Neuron (in vitro differentiated cells): ENCODE measurements at regions not wholly inside any gene's neighbourhood (a gene's known extent, or its start where the extent isn't known, plus 50 kb on each side); places are given as distances from the start of the nearest gene placed in this dataset.
A peak's percentile ranks its signal among the peaks of the same experiment; 100 is the strongest.
"Not testable (repeated sequence)": the region's sequence is repeated elsewhere in the genome, so short reads cannot be mapped to it uniquely, and the experiment has no call there.

ENCODE experiments used
- H2AFZ ChIP-seq: one replicate; pipeline ENCODE4 v1.6.1; 2013; ENCODE audit warnings: low read depth, mild to moderate bottlenecking, inconsistent platforms, low read length, moderate library complexity
- H3K27me3 ChIP-seq: one replicate; pipeline ENCODE4 v1.6.1; 2013; ENCODE audit warnings: low read length; ENCODE audit not compliant: insufficient read depth
- H3K36me3 ChIP-seq: one replicate; pipeline ENCODE4 v1.6.1; 2013; ENCODE audit warnings: low read length; ENCODE audit not compliant: insufficient read depth
- H3K4me1 ChIP-seq: one replicate; pipeline ENCODE4 v1.6.1; 2013; ENCODE audit warnings: low read length; ENCODE audit not compliant: insufficient read depth
- H3K4me3 ChIP-seq: 2 replicates; pipeline ENCODE4 v1.5.1; 2013; ENCODE audit warnings: mild to moderate bottlenecking, low read length, moderate library complexity
- H3K9me3 ChIP-seq: one replicate; pipeline ENCODE4 v1.6.1; 2013; ENCODE audit warnings: low read length

- Histone ChIP-seq H3K9me3 (peaks cover 3% of the 10 kb centered on the region), H3K4me3 (no peak overlapping the region), H3K27me3 (no peaks in the 10 kb centered on the region), H2AFZ (no peak overlapping the region), H3K36me3 (no peaks in the 10 kb centered on the region), H3K4me1 (peaks cover 12% of the 10 kb centered on the region)
Measured at GRCh38 chr13:80835902-80836301, 495.0 kb upstream of the SPRY2 start.

- no peak overlapping the region for H3K4me3 ChIP-seq
- no peaks in the 10 kb centered on the region for H3K36me3 ChIP-seq
- no peak overlapping the region for H2AFZ ChIP-seq
- no peaks in the 10 kb centered on the region for H3K27me3 ChIP-seq
- H3K4me1 ChIP-seq, result peaks cover 5% of the 10 kb centered on the region
- H3K9me3 ChIP-seq, result no peaks in the 10 kb centered on the region
Measured at GRCh38 chr13:80830431-80830830, 489.5 kb upstream of the SPRY2 start.

- Histone ChIP-seq H3K9me3 (no peaks in the 10 kb centered on the region), H3K4me3 (no peak overlapping the region), H3K4me1 (no peaks in the 10 kb centered on the region), H2AFZ (no peak overlapping the region), H3K27me3 (no peaks in the 10 kb centered on the region), H3K36me3 (no peaks in the 10 kb centered on the region)
Measured at GRCh38 chr13:80828759-80829158, 487.8 kb upstream of the SPRY2 start.

DNA sequence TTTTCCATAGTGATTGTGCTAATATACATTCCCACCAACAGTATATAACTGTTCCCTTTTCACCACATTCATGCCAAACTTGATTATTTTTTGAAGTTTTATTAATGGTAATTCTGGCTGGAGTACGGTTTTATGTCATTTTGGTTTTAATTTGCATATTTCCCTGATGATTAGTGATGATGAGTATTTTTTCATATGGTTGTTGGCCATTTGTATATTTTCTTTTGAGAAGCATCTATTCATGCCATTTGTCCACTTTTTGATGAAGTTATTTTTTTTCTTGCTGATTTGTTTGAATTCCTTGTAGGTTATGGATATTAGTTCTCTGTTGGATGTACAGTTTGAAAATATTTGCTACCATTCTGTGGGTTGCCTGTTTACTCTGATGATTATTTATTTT is 484.4 kb upstream of the SPRY2 start:
- Histone ChIP-seq H3K36me3 (no peaks in the 10 kb centered on the region), H3K4me3 (no peak overlapping the region), H3K9me3 (no peaks in the 10 kb centered on the region), H3K27me3 (no peaks in the 10 kb centered on the region), H3K4me1 (no peaks in the 10 kb centered on the region), H2AFZ (no peak overlapping the region)

GRCh38 chr13:80824229-80824628 is 483.3 kb upstream of the SPRY2 start:
- Histone ChIP-seq H3K4me1 (no peaks in the 10 kb centered on the region), H3K36me3 (no peaks in the 10 kb centered on the region), H3K9me3 (no peaks in the 10 kb centered on the region), H3K4me3 (no peak overlapping the region), H3K27me3 (no peaks in the 10 kb centered on the region), H2AFZ (no peak overlapping the region)

- no peaks in the 10 kb centered on the region for H3K9me3 ChIP-seq
- no peaks in the 10 kb centered on the region for H3K4me1 ChIP-seq
- H3K4me3 ChIP-seq, result no peak overlapping the region
- no peaks in the 10 kb centered on the region for H3K27me3 ChIP-seq
- H2AFZ ChIP-seq, result no peak overlapping the region
- no peaks in the 10 kb centered on the region for H3K36me3 ChIP-seq
Measured at GRCh38 chr13:80823472-80823871, 482.5 kb upstream of the SPRY2 start.

- H2AFZ ChIP-seq, result no peak overlapping the region
- H3K4me3 ChIP-seq, result no peak overlapping the region
- H3K9me3 ChIP-seq, result no peaks in the 10 kb centered on the region
- no peaks in the 10 kb centered on the region for H3K27me3 ChIP-seq
- H3K36me3 ChIP-seq, result no peaks in the 10 kb centered on the region
- no peaks in the 10 kb centered on the region for H3K4me1 ChIP-seq
Measured at GRCh38 chr13:80821466-80821865, 480.5 kb upstream of the SPRY2 start.

DNA sequence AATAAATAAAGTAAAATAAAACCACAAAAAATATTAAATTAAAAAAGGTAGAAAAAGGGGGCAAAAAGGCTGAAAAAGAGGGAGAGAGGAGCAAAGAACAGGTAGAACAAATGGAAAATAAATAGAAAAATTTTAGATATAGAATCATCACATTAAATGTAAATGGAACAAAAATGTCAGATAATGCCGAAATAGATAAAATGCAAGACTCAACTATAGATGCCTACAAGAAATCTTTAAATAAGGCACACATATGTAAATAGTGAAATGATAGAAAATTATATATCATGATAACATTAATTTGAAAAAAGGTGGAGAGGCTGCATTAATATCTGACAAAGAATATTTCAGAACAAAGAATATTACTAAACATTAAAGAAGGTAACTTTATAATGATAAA is 477.1 kb upstream of the SPRY2 start:
- Histone ChIP-seq H3K4me3 (no peak overlapping the region), H3K27me3 (no peaks in the 10 kb centered on the region), H3K36me3 (no peaks in the 10 kb centered on the region), H3K9me3 (no peaks in the 10 kb centered on the region), H3K4me1 (no peaks in the 10 kb centered on the region), H2AFZ (no peak overlapping the region)

GRCh38 chr13:80814541-80814940 is 473.6 kb upstream of the SPRY2 start:
- Histone ChIP-seq H3K4me3 (no peak overlapping the region), H3K27me3 (no peaks in the 10 kb centered on the region), H2AFZ (no peak overlapping the region), H3K4me1 (no peaks in the 10 kb centered on the region), H3K36me3 (no peaks in the 10 kb centered on the region), H3K9me3 (no peaks in the 10 kb centered on the region)

- H3K27me3 ChIP-seq, H3K4me3 ChIP-seq, H2AFZ ChIP-seq, H3K9me3 ChIP-seq, H3K4me1 ChIP-seq, H3K36me3 ChIP-seq: not testable (repeated sequence)
Measured at GRCh38 chr13:80810294-80810693, 469.4 kb upstream of the SPRY2 start.

GRCh38 chr13:80802946-80803345 is 462.0 kb upstream of the SPRY2 start:
- Histone ChIP-seq H3K36me3 (no peaks in the 10 kb centered on the region), H3K4me3 (no peak overlapping the region), H3K4me1 (no peaks in the 10 kb centered on the region), H2AFZ (no peak overlapping the region), H3K27me3 (no peaks in the 10 kb centered on the region), H3K9me3 (no peaks in the 10 kb centered on the region)

GRCh38 chr13:80798576-80799133 is 457.7 kb upstream of the SPRY2 start:
- H3K36me3 ChIP-seq, result no peaks in the 10 kb centered on the region
- H3K4me3 ChIP-seq, result no peak overlapping the region
- H2AFZ ChIP-seq, result no peak overlapping the region
- H3K9me3 ChIP-seq, result no peaks in the 10 kb centered on the region
- H3K4me1 ChIP-seq, result no peaks in the 10 kb centered on the region
- no peaks in the 10 kb centered on the region for H3K27me3 ChIP-seq

GRCh38 chr13:80787604-80788003 is 446.7 kb upstream of the SPRY2 start:
- Histone ChIP-seq H3K4me1 (peaks cover 15% of the 10 kb centered on the region), H3K4me3 (no peak overlapping the region), H2AFZ (no peak overlapping the region), H3K9me3 (no peaks in the 10 kb centered on the region), H3K36me3 (no peaks in the 10 kb centered on the region), H3K27me3 (no peaks in the 10 kb centered on the region)

- Histone ChIP-seq H3K4me3 (peak overlapping the region; percentile 23), H3K9me3 (no peaks in the 10 kb centered on the region), H3K36me3 (no peaks in the 10 kb centered on the region), H3K27me3 (no peaks in the 10 kb centered on the region), H2AFZ (peak overlapping the region; percentile 35), H3K4me1 (peaks cover 15% of the 10 kb centered on the region)
Measured at GRCh38 chr13:80783926-80784565, 443.1 kb upstream of the SPRY2 start.
